ENCODE measurements at regions not wholly inside any gene's neighbourhood (a gene's known extent, or its start where the extent isn't known, plus 50 kb on each side); places are given as distances from the start of the nearest gene placed in this dataset.
"Not testable (repeated sequence)": the region's sequence is repeated elsewhere in the genome, so short reads cannot be mapped to it uniquely, and the experiment has no call there.

DNA sequence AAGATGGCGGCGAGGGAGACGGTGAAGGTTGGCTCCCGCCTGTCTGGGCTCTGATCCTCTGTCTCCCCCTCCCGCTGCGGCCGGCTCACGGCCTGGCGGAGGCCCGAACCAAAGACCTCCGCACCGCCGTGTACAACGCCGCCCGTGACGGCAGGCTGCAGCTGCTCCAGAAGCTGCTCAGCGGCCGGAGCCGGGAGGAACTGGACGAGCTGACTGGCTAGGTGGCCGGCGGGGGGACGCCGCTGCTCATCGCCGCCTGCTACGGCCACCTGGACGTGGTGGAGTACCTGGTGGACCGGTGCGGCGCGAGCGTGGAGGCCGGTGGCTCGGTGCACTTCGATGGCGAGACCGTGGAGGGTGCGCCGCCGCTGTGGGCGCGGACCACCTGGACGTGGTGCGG, 516.5 kb downstream of the TUBA3C start:
- DNase-seq (ENCODE audit: low spot score), result not testable (repeated sequence)

DNA sequence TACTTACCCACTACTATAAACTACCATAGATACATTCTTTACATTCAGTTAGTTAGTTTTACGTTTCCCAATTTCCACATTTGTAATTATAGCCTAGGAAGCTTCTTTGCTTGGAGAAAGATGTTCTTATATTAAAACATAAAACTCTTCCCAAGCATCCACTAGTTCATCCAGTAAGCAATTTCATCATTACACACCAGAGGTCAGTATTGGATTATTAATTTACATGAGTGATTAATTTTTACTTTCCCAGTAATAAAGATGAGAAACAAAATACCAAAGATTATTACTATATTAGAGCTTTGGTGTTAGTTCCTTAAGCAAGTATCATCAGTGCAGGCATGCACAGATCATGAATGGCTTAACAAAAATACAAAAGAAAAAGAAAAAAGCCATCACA, 518.4 kb downstream of the TUBA3C start:
- DNase-seq (ENCODE audit: low spot score), result not testable (repeated sequence)

DNA sequence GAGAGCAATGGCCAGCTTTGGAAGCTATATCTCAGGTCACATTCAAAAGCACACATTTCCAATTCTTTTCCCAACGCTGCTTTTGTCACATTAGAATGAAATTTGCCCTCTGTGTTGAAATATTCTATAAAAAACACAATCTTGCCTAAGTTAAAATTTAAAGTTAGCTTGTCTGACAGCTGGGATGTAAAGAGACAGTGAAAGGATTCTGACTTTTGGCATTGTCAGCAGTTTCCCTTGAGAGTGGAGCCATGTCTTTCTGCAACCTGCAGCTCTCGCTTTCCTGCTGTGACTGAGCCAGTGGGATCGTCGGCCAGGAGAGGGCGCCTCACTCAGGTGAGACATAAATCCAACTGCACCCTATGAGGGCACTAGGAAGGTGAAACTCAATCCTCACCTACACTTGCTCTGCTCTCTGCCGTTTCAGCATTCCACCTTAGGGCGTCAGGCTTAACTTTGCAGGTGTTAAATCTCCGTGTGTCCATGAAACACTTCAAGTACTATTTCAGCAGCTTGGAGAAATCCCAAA, 537.9 kb downstream of the TUBA3C start:
- DNase-seq (ENCODE audit: low spot score), result peak; percentile 3

DNA sequence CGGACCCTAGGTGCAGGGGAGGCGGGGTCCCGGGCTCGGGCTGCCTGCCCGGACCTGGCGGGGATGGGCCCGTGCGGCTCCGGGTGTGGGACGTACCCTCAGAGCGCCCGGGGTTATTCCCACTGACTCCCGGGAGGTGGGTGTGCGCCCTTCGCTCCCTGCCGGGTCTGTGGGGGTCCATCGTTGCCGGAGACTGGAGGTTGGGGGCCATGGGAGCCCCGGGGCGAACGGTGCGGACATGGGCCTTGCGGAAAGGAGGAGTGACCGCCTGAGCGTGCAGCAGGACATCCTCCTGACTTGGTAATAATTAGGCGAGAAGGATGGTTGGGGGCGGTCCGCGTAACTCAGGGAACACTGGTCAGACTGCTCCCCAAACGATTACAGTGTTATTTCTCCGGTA, 552.7 kb downstream of the TUBA3C start:
- not testable (repeated sequence) for DNase-seq (ENCODE audit: low spot score)

DNA sequence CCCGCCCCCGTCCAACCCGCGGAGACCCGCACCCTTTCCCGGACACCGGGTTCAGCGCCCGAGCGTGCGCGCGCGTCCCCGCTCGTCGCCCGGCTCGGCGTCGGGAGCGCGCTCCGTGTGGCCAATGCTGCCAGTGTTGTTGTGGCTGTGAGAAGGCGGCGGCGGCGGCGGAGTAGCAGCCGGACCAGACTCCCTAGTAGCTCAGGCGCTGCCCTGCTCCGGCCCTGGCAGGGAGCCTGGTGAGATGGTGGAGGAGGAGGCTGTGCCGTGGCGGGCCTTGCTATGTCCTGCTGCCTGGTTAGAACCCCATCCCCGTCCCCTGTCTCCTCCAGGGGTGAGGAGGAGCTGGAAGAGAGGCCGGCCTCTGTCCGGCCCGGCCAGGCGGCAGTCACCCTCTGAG, 553.2 kb downstream of the TUBA3C start:
- no peak for DNase-seq (ENCODE audit: low spot score)

DNA sequence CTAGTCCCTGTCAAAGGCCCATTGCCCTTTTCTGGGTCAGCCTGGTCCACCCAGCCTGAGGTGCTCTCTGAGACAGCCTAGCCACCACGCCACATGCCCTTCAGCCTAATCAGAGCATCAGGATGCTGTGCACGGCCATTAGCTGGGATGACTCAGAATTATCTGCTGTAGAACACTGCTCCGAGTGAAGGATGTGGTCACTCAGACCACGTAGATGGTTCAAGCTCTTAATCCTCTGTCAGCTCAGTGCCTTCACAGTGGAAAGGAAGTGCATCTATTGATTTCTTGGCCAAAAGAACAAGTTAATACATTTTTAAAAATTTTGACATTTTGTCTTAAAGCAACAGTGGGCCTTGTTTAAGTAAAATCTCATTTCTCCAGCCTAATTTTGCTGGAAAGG, 557.6 kb downstream of the TUBA3C start:
- DNase-seq (ENCODE audit: low spot score), result not testable (repeated sequence)

DNA sequence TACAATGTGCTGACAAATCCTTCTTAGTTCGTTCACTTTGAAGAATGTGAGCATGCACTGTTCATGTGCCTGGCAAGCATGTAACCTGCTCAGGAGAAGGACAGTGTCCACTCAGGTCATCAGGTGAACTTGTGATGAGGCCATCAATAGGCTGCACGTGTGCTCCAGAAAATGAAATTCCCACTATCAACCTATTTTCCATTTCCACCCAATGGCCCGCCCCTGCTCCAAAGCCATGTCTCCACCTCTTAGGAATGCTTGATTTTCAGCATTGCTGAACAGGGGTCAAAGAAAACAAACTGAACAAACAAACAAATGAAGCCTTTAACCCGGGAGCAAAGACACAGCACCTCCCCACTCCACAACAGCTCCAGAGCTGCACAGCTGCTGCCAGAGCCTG, 563.2 kb downstream of the TUBA3C start:
- not testable (repeated sequence) for DNase-seq (ENCODE audit: low spot score)

DNA sequence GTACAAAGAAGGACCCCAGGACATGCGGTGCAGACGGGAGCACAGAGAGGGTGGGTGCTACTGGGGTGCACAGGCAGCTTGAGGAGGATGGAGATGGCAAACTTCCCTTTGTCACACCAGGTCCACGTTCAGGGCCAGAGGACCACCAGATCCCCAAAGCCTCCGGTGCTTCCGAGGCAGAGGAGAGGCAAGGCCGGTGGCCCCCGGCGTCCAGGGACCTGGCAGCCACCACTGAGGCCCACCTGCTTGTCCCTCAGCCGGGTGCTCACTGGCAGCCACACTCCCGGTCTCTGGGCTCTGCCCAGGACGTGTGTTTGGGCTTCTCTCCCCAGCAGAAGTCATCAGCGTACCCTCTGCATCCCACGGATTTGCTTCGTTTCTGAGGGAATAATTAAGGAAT, 571.1 kb downstream of the TUBA3C start:
- not testable (repeated sequence) for DNase-seq (ENCODE audit: low spot score)

DNA sequence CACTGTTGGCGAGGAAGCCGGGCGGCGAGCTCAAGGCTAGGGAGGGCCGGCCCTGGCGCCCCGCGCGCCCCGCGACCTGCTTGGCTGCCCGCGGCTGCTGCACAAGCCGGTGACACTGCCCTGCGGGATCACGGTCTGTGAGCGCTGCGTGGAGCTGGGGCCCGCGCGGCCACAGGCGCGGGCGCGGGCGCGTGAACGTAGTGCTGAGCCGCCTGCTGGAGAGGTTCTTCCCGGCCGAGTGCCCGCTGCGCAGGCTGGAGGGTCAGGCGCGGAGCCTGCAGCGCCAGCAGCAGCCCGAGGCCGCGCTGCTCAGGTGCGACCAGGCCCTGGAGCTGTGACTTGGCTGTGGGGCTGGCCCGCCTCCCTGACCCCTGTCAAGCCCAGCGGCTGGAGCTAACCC, 572.3 kb downstream of the TUBA3C start:
- DNase-seq (ENCODE audit: low spot score), result not testable (repeated sequence)

DNA sequence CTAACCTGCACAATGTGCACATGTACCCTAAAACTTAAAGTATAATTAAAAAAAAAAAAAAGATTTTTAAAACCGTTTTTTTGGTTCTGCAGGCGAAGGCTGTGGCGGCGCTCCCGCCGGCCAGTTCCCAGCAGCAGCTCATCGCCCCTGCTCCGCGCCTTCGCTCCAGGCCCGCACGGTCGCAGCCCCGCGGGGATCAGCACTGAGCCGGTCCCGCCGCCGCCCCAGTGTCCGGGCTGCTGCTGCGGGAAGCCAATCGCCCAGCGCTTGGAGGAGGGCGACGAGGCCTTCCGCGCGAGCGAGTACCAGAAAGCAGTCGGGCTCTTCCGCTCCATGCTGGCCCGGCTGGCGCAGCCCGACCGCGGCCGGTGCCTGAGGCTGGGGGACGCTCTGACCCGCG, 572.8 kb downstream of the TUBA3C start:
- not testable (repeated sequence) for DNase-seq (ENCODE audit: low spot score)

DNA sequence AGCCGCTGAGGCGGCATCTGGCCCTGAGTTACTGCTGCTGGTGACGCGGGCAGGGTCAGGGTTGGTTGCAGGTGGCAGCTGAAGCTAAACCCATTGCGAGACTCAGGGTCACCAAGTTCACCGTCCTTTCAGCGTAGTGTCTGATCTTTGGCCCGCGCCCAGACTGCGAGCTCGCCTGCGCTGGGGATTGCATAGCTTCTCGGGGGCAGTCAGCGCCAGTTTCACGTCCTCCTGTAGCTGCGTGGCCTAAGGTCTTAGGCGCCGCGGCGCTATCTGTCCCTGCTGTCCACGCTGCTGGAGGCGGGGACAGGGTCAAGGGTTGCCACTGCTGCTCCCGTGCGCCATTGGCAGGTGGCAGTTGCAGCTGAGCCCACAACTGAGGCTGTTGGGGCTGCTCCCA, 581.3 kb downstream of the TUBA3C start:
- DNase-seq (ENCODE audit: low spot score), result not testable (repeated sequence)

DNA sequence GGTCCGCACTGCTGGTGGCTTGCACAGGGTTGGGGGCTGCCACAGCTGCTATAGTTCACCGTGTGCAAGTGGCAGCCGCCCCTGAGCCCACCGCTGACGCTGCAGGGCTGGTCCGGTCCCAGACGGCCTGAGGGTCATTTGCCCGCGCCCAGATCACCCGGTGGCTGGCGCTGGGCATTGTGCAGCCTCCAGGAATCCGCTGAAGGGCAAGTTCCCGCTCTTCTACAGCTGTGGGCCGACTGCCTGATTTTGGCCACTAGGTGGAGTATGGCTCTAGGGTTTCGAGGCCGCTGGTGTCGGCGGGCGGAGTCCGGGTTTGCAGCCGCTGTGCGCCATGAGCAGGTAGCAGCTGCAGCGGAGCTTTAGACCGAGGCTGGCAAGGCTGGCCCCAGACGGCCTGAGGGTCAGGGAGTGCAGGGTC, 581.8 kb downstream of the TUBA3C start:
- DNase-seq (ENCODE audit: low spot score), result not testable (repeated sequence)

DNA sequence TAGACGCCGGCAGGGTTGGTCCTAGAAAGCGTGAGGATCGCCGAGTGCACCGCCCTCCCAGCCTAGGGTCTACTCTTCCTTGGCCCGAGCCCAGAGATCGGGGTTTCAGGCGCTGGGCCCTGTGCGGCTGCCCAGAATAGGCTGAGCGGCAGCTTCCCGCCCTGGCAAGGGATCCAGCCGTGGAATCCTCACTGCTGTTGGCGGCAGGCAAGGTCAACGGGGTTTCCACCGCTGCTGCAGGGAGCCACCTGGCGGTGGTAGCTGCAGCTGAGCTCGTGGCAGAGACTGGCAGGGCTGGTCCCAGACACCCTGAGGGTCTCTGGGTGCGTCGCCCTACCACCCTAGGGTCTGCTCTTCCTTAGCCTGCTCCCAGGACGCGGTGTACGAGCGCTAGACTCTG, 583.1 kb downstream of the TUBA3C start:
- DNase-seq (ENCODE audit: low spot score), result not testable (repeated sequence)

DNA sequence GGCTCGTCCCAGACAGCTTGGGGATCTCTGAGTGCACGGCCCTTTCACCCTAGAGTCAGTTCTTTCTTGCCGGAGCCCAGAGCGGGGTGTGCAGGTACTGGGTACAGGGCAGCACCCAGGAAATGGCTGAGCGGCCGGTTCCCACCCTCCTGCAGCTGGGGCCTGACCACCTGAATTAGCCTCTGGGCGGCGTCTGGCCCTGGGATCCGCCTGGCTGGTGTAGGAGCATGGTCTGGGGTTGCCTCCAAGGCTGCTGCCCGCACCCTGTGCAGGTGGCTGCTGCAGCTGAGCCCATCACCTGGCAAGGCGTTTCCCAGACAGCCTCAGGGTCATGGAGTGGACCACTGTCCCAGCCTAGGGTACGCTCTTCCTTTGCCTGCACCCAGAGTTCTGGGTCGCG, 583.7 kb downstream of the TUBA3C start:
- DNase-seq (ENCODE audit: low spot score), result not testable (repeated sequence)

DNA sequence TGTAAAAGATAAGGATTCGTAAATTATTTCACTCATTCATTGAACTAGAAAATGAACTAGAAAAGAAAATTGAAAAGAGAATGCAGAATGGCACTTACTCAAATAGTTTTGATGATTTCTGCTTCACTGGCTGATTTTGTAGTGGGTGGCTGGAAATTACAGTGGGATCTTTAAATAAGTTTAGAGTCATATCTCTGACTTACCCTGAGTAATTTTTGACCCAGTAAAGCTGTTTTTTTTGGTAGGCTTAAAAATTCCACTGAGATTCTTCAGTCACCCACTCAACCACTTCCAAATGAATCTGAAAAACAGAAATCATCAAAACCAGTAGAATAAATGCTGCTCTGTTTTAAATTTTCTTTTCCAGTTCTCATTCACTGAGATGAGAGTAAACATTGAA, 604.5 kb downstream of the TUBA3C start:
- not testable (repeated sequence) for DNase-seq (ENCODE audit: low spot score)

DNA sequence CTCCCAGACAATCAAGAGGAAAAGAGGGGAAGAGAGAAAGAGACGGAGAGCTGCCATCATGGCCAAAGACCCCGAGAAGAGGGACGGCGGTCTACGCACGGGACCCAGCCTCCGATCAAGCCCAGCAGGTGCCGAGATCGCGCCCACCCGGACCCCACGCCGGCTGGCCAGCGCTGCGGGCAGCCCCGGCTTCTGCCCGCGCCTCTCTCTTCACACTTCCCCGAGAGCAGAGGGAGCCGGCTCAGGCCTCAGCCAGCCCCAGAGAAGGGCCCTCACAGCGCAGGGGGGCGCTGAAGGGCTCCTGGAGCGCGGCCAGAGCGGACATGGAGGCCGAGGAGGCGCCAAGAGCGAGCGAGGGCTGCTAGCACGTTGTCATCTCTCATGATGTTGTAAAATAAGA, 613.7 kb downstream of the TUBA3C start:
- not testable (repeated sequence) for DNase-seq (ENCODE audit: low spot score)

All from kidney tubule cell (primary cell).